Liver (tissue), 8 donors: ENCODE measurements at regions not wholly inside any gene's neighbourhood (a gene's known extent, or its start where the extent isn't known, plus 50 kb on each side); places are given as distances from the start of the nearest gene placed in this dataset.

Source experiments
- DNase-seq: peaks from one replicate; pipeline ENCODE4 v3.0.0-alpha.2; 2017; ENCODE audit warnings: low spot score
- H3K27ac ChIP-seq, 2 donors: one replicate each; pipeline ENCODE4 v1.7.0; 2013; ENCODE audit warnings: inconsistent platforms in 2 of 2, low read length in 2 of 2, control low read depth in 1 of 2, low read depth in 1 of 2, mild to moderate bottlenecking in 1 of 2
- H3K27me3 ChIP-seq, 4 donors: one replicate each; pipeline versions ENCODE4 v1.6.1 to v1.7.0; 2013; ENCODE audit warnings: low read length in 3 of 4, inconsistent platforms in 1 of 4, mild to moderate bottlenecking in 1 of 4, moderate library complexity in 1 of 4; ENCODE audit not compliant: control insufficient read depth in 4 of 4, insufficient read depth in 4 of 4
- H3K36me3 ChIP-seq, 4 donors: one replicate each; pipeline versions ENCODE4 v1.6.1 to v1.7.0; 2013; ENCODE audit warnings: low read length in 3 of 4, mild to moderate bottlenecking in 3 of 4, low read depth in 1 of 4, moderate library complexity in 1 of 4; ENCODE audit not compliant: control insufficient read depth in 4 of 4, insufficient read depth in 3 of 4
- H3K4me1 ChIP-seq, 4 donors: one replicate each; pipeline versions ENCODE4 v1.6.1 to v1.7.0; 2013; ENCODE audit warnings: low read length in 3 of 4, mild to moderate bottlenecking in 3 of 4, moderate library complexity in 1 of 4; ENCODE audit not compliant: control insufficient read depth in 4 of 4, insufficient read depth in 4 of 4
- H3K4me3 ChIP-seq, 3 donors: one replicate each; pipeline versions ENCODE4 v1.6.1 to v1.7.0; 2013; ENCODE audit warnings: low read length in 3 of 3, control low read depth in 1 of 3, low read depth in 1 of 3, mild to moderate bottlenecking in 1 of 3
- H3K9ac ChIP-seq, 2 donors: one replicate each; pipeline ENCODE4 v1.7.0; 2013; ENCODE audit warnings: low read length in 2 of 2, mild to moderate bottlenecking in 2 of 2, moderate library complexity in 2 of 2, control low read depth in 1 of 2, low read depth in 1 of 2
- H3K9me3 ChIP-seq, 4 donors: one replicate each; pipeline versions ENCODE4 v1.6.1 to v1.7.0; 2013; ENCODE audit warnings: low read length in 3 of 4; ENCODE audit not compliant: control insufficient read depth in 4 of 4
- EGR1 ChIP-seq, 2 donors: IDR thresholded peaks; 2 replicates each; pipeline ENCODE4 v1.6.1; 2016 to 2018; ENCODE audit warnings: antibody characterized with exemption in 2 of 2, low read depth in 2 of 2
- FOXA1 ChIP-seq: IDR thresholded peaks from 2 replicates; pipeline ENCODE4 v1.6.1; 2016; ENCODE audit warnings: antibody characterized with exemption
- GABPA ChIP-seq, 2 donors: IDR thresholded peaks in 1 of 2; conservative IDR thresholded peaks in 1 of 2; 2 replicates each; pipeline ENCODE4 v1.6.1; 2016; ENCODE audit warnings: antibody characterized with exemption in 2 of 2, mild to moderate bottlenecking in 1 of 2, moderate library complexity in 1 of 2
- HNF4A ChIP-seq, 2 donors: conservative IDR thresholded peaks; 2 replicates each; pipeline ENCODE4 v1.6.1; 2016; ENCODE audit warnings: antibody characterized with exemption in 2 of 2, mild to moderate bottlenecking in 2 of 2
- HNF4G ChIP-seq: IDR thresholded peaks from 2 replicates; pipeline ENCODE4 v1.6.1; 2016; ENCODE audit warnings: antibody characterized with exemption
- JUND ChIP-seq, 2 donors: IDR thresholded peaks; 2 replicates each; pipeline ENCODE4 v1.6.1; 2016; ENCODE audit warnings: antibody characterized with exemption in 2 of 2
- NR2F2 ChIP-seq: IDR thresholded peaks from 2 replicates; pipeline ENCODE4 v1.6.1; 2016; ENCODE audit warnings: antibody characterized with exemption
- RXRA ChIP-seq, 2 donors: IDR thresholded peaks; 2 replicates each; pipeline ENCODE4 v1.6.1; 2017 to 2018; ENCODE audit warnings: antibody characterized with exemption in 2 of 2, mild to moderate bottlenecking in 1 of 2
- SP1 ChIP-seq: IDR thresholded peaks from 2 replicates; pipeline ENCODE4 v1.6.1; 2018; ENCODE audit warnings: antibody characterized with exemption, mild to moderate bottlenecking
- TAF1 ChIP-seq: conservative IDR thresholded peaks from 2 replicates; pipeline ENCODE4 v1.6.1; 2016; ENCODE audit warnings: antibody characterized with exemption, mild to moderate bottlenecking
- YY1 ChIP-seq: IDR thresholded peaks from 2 replicates; pipeline ENCODE4 v1.6.1; 2016; ENCODE audit warnings: antibody characterized with exemption, mild to moderate bottlenecking
- WGBS: extraction: QIAGEN DNeasy Blood & Tissue Kit; methylation state at CpG from one replicate; pipeline ENCODE4 v1.1.7; 2013; 5-methylcytosine and 5-hydroxymethylcytosine counted together
- TF ChIP-seq, protein P1 (sequence below): IDR thresholded peaks from 2 replicates; pipeline ENCODE4 v1.6.1; 2016; ENCODE audit warnings: antibody characterized with exemption
- TF ChIP-seq, protein P2 (sequence below): fragments of 150-350 bp; IDR thresholded peaks from 2 replicates; pipeline ENCODE4 v1.5.1; 2017; ENCODE audit warnings: improper control_type of control experiment, low read depth, low read length; ENCODE audit not compliant: missing input control
- TF ChIP-seq, protein P3 (sequence below): IDR thresholded peaks from 2 replicates; pipeline ENCODE4 v1.6.1; 2016; ENCODE audit warnings: antibody characterized with exemption
- TF ChIP-seq, protein P4 (sequence below): IDR thresholded peaks from 2 replicates; pipeline ENCODE4 v1.6.1; 2016; ENCODE audit warnings: antibody characterized with exemption, mild to moderate bottlenecking
- donor health status: healthy.
- donor health status: healthy.
- donor health status: healthy.
- donor health status: healthy.
- donor health status: healthy.

DNA sequence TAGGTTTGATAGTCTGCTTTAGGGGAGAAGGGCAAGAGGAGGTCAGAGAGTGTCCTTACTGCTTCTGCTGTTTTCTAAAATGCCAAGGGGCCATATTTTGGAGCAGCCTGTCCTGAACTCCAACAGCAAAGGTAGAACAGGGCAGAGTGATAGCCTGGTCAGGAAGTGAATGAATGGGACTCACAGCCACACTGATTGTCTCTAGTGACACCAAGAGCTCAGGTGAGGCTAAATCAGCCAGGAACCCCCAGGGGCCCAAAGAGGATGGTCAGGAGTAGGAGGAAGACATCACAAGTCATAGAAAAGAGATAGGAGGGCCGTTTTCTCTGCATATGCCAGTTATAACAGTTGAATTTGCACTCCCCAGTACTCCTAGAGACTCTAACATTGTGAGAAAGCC lies 97.4 kb upstream of the DUSP10 start:
- no peak for DNase-seq
- Histone ChIP-seq H3K4me3 (no peak overlapping the region), H3K27me3 (no peaks in the 10 kb centered on the region), H3K4me1 (peaks cover 5 to 12% (median 9%) of the 10 kb centered on the region in 4 donors), H3K9ac (no peak overlapping the region), H3K27ac (no peak overlapping the region), H3K36me3 (no peaks in the 10 kb centered on the region), H3K9me3 (no peaks in the 10 kb centered on the region)
- WGBS, result 80% methylated on average over 1 of the region's 1 CpG
- TF ChIP-seq TAF1 (no peak), GABPA (IDR thresholded peaks at IDR 0.05 in 1 of 2, conservative IDR thresholded peaks at IDR 0.05 in 1 of 2) (no peak), EGR1 (IDR thresholded peaks at IDR 0.05; ENCODE audit: low read depth in 2 of 2) (no peak), RXRA (IDR thresholded peaks at IDR 0.05) (no peak), SP1 (no peak), FOXA1 (no peak)
- TF ChIP-seq, protein P1, sequence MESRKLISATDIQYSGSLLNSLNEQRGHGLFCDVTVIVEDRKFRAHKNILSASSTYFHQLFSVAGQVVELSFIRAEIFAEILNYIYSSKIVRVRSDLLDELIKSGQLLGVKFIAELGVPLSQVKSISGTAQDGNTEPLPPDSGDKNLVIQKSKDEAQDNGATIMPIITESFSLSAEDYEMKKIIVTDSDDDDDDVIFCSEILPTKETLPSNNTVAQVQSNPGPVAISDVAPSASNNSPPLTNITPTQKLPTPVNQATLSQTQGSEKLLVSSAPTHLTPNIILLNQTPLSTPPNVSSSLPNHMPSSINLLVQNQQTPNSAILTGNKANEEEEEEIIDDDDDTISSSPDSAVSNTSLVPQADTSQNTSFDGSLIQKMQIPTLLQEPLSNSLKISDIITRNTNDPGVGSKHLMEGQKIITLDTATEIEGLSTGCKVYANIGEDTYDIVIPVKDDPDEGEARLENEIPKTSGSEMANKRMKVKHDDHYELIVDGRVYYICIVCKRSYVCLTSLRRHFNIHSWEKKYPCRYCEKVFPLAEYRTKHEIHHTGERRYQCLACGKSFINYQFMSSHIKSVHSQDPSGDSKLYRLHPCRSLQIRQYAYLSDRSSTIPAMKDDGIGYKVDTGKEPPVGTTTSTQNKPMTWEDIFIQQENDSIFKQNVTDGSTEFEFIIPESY, result no peak
- TF ChIP-seq, protein P2, sequence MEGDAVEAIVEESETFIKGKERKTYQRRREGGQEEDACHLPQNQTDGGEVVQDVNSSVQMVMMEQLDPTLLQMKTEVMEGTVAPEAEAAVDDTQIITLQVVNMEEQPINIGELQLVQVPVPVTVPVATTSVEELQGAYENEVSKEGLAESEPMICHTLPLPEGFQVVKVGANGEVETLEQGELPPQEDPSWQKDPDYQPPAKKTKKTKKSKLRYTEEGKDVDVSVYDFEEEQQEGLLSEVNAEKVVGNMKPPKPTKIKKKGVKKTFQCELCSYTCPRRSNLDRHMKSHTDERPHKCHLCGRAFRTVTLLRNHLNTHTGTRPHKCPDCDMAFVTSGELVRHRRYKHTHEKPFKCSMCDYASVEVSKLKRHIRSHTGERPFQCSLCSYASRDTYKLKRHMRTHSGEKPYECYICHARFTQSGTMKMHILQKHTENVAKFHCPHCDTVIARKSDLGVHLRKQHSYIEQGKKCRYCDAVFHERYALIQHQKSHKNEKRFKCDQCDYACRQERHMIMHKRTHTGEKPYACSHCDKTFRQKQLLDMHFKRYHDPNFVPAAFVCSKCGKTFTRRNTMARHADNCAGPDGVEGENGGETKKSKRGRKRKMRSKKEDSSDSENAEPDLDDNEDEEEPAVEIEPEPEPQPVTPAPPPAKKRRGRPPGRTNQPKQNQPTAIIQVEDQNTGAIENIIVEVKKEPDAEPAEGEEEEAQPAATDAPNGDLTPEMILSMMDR, result no peak

DNA sequence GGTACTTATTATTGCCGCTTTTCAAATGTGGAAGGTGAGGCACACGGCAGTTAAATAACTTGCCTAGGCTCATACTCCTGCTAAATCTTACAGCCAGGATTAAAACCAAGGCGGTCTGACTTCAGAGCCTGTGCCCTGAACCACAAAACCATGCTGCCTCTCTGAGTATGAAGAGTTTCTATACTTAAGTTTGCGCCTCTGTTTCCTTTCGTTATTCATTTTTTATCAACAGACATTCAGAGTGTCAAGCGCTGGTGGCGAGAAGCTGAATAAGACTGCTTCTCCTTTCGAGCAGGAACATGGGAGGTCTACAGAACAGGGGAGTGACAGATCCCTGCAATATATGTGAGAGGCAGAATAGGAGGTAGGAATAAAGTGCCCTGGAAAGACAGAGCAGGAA lies 96.0 kb upstream of the DUSP10 start:
- Histone ChIP-seq H3K27me3 (no peaks in the 10 kb centered on the region), H3K4me1 (peaks cover 5 to 12% (median 9%) of the 10 kb centered on the region in 4 donors), H3K36me3 (no peaks in the 10 kb centered on the region), H3K4me3 (no peak overlapping the region), H3K9me3 (no peaks in the 10 kb centered on the region), H3K27ac (no peak overlapping the region), H3K9ac (no peak overlapping the region)
- DNase-seq, result no peak
- no peak for TF ChIP-seq YY1
- TF ChIP-seq, protein P3, sequence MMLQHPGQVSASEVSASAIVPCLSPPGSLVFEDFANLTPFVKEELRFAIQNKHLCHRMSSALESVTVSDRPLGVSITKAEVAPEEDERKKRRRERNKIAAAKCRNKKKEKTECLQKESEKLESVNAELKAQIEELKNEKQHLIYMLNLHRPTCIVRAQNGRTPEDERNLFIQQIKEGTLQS, result no peak
- TF ChIP-seq JUND (IDR thresholded peaks at IDR 0.05), result no peak
- no peak for TF ChIP-seq HNF4A (conservative IDR thresholded peaks at IDR 0.05)
- no peak for TF ChIP-seq FOXA1
- no peak for TF ChIP-seq GABPA (IDR thresholded peaks at IDR 0.05 in 1 of 2, conservative IDR thresholded peaks at IDR 0.05 in 1 of 2)
- TF ChIP-seq, protein P2, result no peak
- no peak for TF ChIP-seq TAF1
- TF ChIP-seq EGR1 (IDR thresholded peaks at IDR 0.05; ENCODE audit: low read depth in 2 of 2), result no peak
- TF ChIP-seq, protein P4, sequence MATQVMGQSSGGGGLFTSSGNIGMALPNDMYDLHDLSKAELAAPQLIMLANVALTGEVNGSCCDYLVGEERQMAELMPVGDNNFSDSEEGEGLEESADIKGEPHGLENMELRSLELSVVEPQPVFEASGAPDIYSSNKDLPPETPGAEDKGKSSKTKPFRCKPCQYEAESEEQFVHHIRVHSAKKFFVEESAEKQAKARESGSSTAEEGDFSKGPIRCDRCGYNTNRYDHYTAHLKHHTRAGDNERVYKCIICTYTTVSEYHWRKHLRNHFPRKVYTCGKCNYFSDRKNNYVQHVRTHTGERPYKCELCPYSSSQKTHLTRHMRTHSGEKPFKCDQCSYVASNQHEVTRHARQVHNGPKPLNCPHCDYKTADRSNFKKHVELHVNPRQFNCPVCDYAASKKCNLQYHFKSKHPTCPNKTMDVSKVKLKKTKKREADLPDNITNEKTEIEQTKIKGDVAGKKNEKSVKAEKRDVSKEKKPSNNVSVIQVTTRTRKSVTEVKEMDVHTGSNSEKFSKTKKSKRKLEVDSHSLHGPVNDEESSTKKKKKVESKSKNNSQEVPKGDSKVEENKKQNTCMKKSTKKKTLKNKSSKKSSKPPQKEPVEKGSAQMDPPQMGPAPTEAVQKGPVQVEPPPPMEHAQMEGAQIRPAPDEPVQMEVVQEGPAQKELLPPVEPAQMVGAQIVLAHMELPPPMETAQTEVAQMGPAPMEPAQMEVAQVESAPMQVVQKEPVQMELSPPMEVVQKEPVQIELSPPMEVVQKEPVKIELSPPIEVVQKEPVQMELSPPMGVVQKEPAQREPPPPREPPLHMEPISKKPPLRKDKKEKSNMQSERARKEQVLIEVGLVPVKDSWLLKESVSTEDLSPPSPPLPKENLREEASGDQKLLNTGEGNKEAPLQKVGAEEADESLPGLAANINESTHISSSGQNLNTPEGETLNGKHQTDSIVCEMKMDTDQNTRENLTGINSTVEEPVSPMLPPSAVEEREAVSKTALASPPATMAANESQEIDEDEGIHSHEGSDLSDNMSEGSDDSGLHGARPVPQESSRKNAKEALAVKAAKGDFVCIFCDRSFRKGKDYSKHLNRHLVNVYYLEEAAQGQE, result no peak
- TF ChIP-seq, protein P1, result no peak
- no peak for TF ChIP-seq SP1
- no peak for TF ChIP-seq HNF4G
- no peak for TF ChIP-seq NR2F2
- no peak for TF ChIP-seq RXRA (IDR thresholded peaks at IDR 0.05)
- 80% methylated on average over 8 of the region's 8 CpGs for WGBS
